H1 (cell line): ENCODE measurements at regions not wholly inside any gene's neighbourhood (a gene's known extent, or its start where the extent isn't known, plus 50 kb on each side); places are given as distances from the start of the nearest gene placed in this dataset.

Experiments
- CTCF ChIA-PET: fragments of 300-600 bp; sonication (Branson Sonifier 250); formaldehyde crosslinking; loops from one replicate; lab custom pipeline; 2021; ENCODE audit not compliant: partially characterized antibody; lab: Charles Lee
- POLR2A ChIA-PET: fragments of 300-600 bp; sonication (Branson Sonifier 250); formaldehyde crosslinking; loops from one replicate; lab custom pipeline; 2021; ENCODE audit warnings: inconsistent platforms; ENCODE audit not compliant: partially characterized antibody; lab: Charles Lee
- DNase-seq, 2 experiments: peaks; one replicate each; pipeline versions ENCODE4 v3.0.0 to v3.0.0-alpha.2; 2010 to 2022; ENCODE audit warnings: low spot score in 2 of 2, low read depth in 1 of 2, mixed read lengths in 1 of 2
- FAIRE-seq: peaks from 2 replicates; lab custom pipeline; 2011; peaks lifted over from hg19 to GRCh38; lab: Jason Lieb, UNC
- H2AFZ ChIP-seq: 2 replicates; pipeline ENCODE4 v1.8.1; 2012; ENCODE audit warnings: low read length, inconsistent platforms
- H2AK5ac ChIP-seq: 2 replicates; pipeline ENCODE4 v1.6.1; 2013; ENCODE audit warnings: low read depth, low read length
- H2BK120ac ChIP-seq: replicated peaks from 2 replicates; pipeline ENCODE3; 2013; ENCODE audit warnings: low read depth, low read length, inconsistent platforms
- H2BK12ac ChIP-seq: 2 replicates; pipeline ENCODE4 v1.6.1; 2013; ENCODE audit warnings: low read depth, low read length
- H2BK15ac ChIP-seq: 2 replicates; pipeline ENCODE4 v1.6.1; 2013; ENCODE audit warnings: low read length
- H2BK20ac ChIP-seq: 2 replicates; pipeline ENCODE4 v1.6.1; 2013; ENCODE audit warnings: low read length
- H2BK5ac ChIP-seq: 2 replicates; pipeline ENCODE4 v1.6.1; 2013; ENCODE audit warnings: low read depth, low read length
- H3K14ac ChIP-seq: 2 replicates; pipeline ENCODE4 v1.6.1; 2013; ENCODE audit warnings: inconsistent platforms; ENCODE audit not compliant: insufficient read length
- H3K18ac ChIP-seq: 2 replicates; pipeline ENCODE4 v1.6.1; 2013; ENCODE audit warnings: low read length; ENCODE audit errors: extremely low read depth
- H3K23ac ChIP-seq: 2 replicates; pipeline ENCODE4 v1.6.1; 2013; ENCODE audit warnings: inconsistent platforms; ENCODE audit not compliant: insufficient read length
- H3K23me2 ChIP-seq: 2 replicates; pipeline ENCODE4 v1.6.1; 2013; ENCODE audit warnings: low read depth, low read length
- H3K27ac ChIP-seq: 2 replicates; pipeline ENCODE4 v1.6.1; 2011; ENCODE audit warnings: low read depth, low read length, inconsistent platforms
- H3K27me3 ChIP-seq, 4 experiments: replicated peaks in 1 of 4; 1 replicate in 1 of 4; 2 replicates in 3 of 4; pipeline versions ENCODE4 v1.6.1 to v1.8.1; 2011 to 2013; ENCODE audit warnings: low read length in 3 of 4, mild to moderate bottlenecking in 3 of 4, inconsistent platforms in 2 of 4, mixed read lengths in 2 of 4, moderate library complexity in 1 of 4; ENCODE audit not compliant: control insufficient read depth in 3 of 4, insufficient read depth in 3 of 4; ENCODE audit errors: extremely low read depth in 1 of 4
- H3K36me3 ChIP-seq, 4 experiments: 2 replicates each; pipeline versions ENCODE4 v1.6.1 to v1.8.1; 2011 to 2013; ENCODE audit warnings: mild to moderate bottlenecking in 4 of 4, low read length in 3 of 4, moderate library complexity in 2 of 4, control low read depth in 1 of 4, inconsistent platforms in 1 of 4; ENCODE audit not compliant: insufficient read depth in 4 of 4, control insufficient read depth in 2 of 4
- H3K4ac ChIP-seq: replicated peaks from 2 replicates; pipeline ENCODE3; 2013; ENCODE audit warnings: low read length, low read depth, mixed read lengths, inconsistent platforms; ENCODE audit not compliant: insufficient read length
- H3K4me1 ChIP-seq, 4 experiments: replicated peaks in 1 of 4; 1 replicate in 1 of 4; 2 replicates in 3 of 4; pipeline versions ENCODE4 v1.6.1 to v1.8.1; 2011 to 2013; ENCODE audit warnings: low read length in 3 of 4, inconsistent platforms in 2 of 4, mixed read lengths in 1 of 4; ENCODE audit not compliant: insufficient read depth in 4 of 4, control insufficient read depth in 3 of 4
- H3K4me2 ChIP-seq, 2 experiments: 2 replicates each; pipeline versions ENCODE4 v1.6.1 to v1.8.1; 2011 to 2013; ENCODE audit warnings: low read depth in 2 of 2, low read length in 2 of 2, control low read depth in 1 of 2, inconsistent platforms in 1 of 2, mild to moderate bottlenecking in 1 of 2; ENCODE audit not compliant: insufficient read depth in 1 of 2
- H3K4me3 ChIP-seq, 4 experiments: fragments of 200-600, 300-600 bp in 1 of 4; sonication (generic), shearing (Covaris generic), sonication (Bioruptor Twin) in 1 of 4; 2 replicates each; pipeline versions ENCODE4 v1.5.1 to v1.8.1; 2011 to 2016; ENCODE audit warnings: low read length in 4 of 4, low read depth in 3 of 4, control low read depth in 2 of 4, inconsistent platforms in 2 of 4, mild to moderate bottlenecking in 2 of 4, mixed read lengths in 1 of 4, moderate library complexity in 1 of 4; ENCODE audit not compliant: insufficient read depth in 2 of 4; ENCODE audit errors: extremely low read depth in 1 of 4
- H3K56ac ChIP-seq: replicated peaks from 2 replicates; pipeline ENCODE3; 2013; ENCODE audit warnings: low read depth, mild to moderate bottlenecking, mixed read lengths, low read length, inconsistent platforms; ENCODE audit not compliant: insufficient read length
- H3K79me1 ChIP-seq: 2 replicates; pipeline ENCODE4 v1.6.1; 2013; ENCODE audit warnings: low read depth, low read length, control low read depth
- H3K79me2 ChIP-seq, 2 experiments: 2 replicates each; pipeline versions ENCODE4 v1.6.1 to v1.8.1; 2012 to 2013; ENCODE audit warnings: low read length in 2 of 2, mild to moderate bottlenecking in 2 of 2, inconsistent platforms in 1 of 2; ENCODE audit not compliant: insufficient read depth in 2 of 2, control insufficient read depth in 1 of 2
- H3K9ac ChIP-seq, 4 experiments: replicated peaks in 1 of 4; 1 replicate in 1 of 4; 2 replicates in 3 of 4; pipeline versions ENCODE4 v1.6.1 to v1.8.1; 2011 to 2013; ENCODE audit warnings: low read depth in 3 of 4, low read length in 3 of 4, control low read depth in 2 of 4, mild to moderate bottlenecking in 2 of 4, moderate library complexity in 2 of 4, inconsistent platforms in 1 of 4; ENCODE audit errors: extremely low read depth in 1 of 4
- H3K9me3 ChIP-seq, 2 experiments: 2 replicates each; pipeline versions ENCODE4 v1.6.1 to v1.8.1; 2012 to 2013; ENCODE audit warnings: mild to moderate bottlenecking in 2 of 2, moderate library complexity in 2 of 2, control low read depth in 1 of 2, inconsistent platforms in 1 of 2, low read depth in 1 of 2, low read length in 1 of 2, mixed read lengths in 1 of 2; ENCODE audit not compliant: insufficient read depth in 2 of 2
- H4K20me1 ChIP-seq, 2 experiments: replicated peaks in 1 of 2; 2 replicates each; pipeline versions ENCODE3 to v1.8.1; 2011 to 2013; ENCODE audit warnings: inconsistent platforms in 2 of 2, low read length in 2 of 2, mild to moderate bottlenecking in 1 of 2; ENCODE audit not compliant: insufficient read depth in 2 of 2, control insufficient read depth in 1 of 2
- H4K5ac ChIP-seq: 2 replicates; pipeline ENCODE4 v1.6.1; 2013; ENCODE audit warnings: low read length, low read depth, mixed read lengths, inconsistent platforms; ENCODE audit not compliant: insufficient read length
- H4K8ac ChIP-seq: 2 replicates; pipeline ENCODE4 v1.8.0; 2013; ENCODE audit warnings: mild to moderate bottlenecking, moderate library complexity, low read length, inconsistent platforms; ENCODE audit not compliant: insufficient read depth; ENCODE audit errors: extremely low read depth
- H4K91ac ChIP-seq: replicated peaks from 2 replicates; pipeline ENCODE3; 2013; ENCODE audit warnings: low read length, mixed read lengths, inconsistent platforms; ENCODE audit not compliant: insufficient read length
- ASH2L ChIP-seq: fragments of 200-600, 300-600 bp; sonication (generic); IDR thresholded peaks from one replicate; pipeline ENCODE4 v1.7.1; 2017; ENCODE audit warnings: low read length
- CBX8 ChIP-seq: fragments of 300-800, 300-1000 bp; sonication (generic); IDR thresholded peaks from 2 replicates; pipeline ENCODE4 v1.7.1; 2016; ENCODE audit warnings: low read depth, low read length, borderline replicate concordance
- CREB1 ChIP-seq: IDR thresholded peaks from 2 replicates; pipeline ENCODE4 v1.6.1; 2012; ENCODE audit warnings: inconsistent platforms
- GABPA ChIP-seq: IDR thresholded peaks from 2 replicates; pipeline ENCODE4 v1.6.1; 2011; ENCODE audit warnings: mild to moderate bottlenecking, low read length, moderate library complexity, borderline replicate concordance; ENCODE audit not compliant: insufficient read depth
- GTF2F1 ChIP-seq: IDR thresholded peaks from 2 replicates; pipeline ENCODE4 v1.6.1; 2012; ENCODE audit warnings: low read depth, low read length, improper control_type of control experiment, borderline replicate concordance
- NRF1 ChIP-seq: IDR thresholded peaks from 2 replicates; pipeline ENCODE4 v1.6.1; 2011; ENCODE audit warnings: mild to moderate bottlenecking, low read depth, low read length, improper control_type of control experiment
- PHF8 ChIP-seq: fragments of 200-600 bp; sonication (generic); conservative IDR thresholded peaks from 2 replicates; pipeline ENCODE4 v1.7.1; 2012; ENCODE audit warnings: low read depth, mild to moderate bottlenecking, inconsistent platforms, low read length, moderate library complexity
- SIRT6 ChIP-seq: IDR thresholded peaks from one replicate; pipeline ENCODE4 v1.7.1; 2012; ENCODE audit warnings: low read length, inconsistent platforms
- SP1 ChIP-seq: IDR thresholded peaks from 2 replicates; pipeline ENCODE4 v1.6.1; 2011; ENCODE audit warnings: low read depth, low read length
- TAF1 ChIP-seq: IDR thresholded peaks from 2 replicates; pipeline ENCODE4 v1.6.1; 2011; ENCODE audit warnings: mild to moderate bottlenecking, low read depth, low read length
- TEAD4 ChIP-seq: IDR thresholded peaks from 2 replicates; pipeline ENCODE4 v1.6.1; 2012; ENCODE audit warnings: low read depth, low read length, inconsistent platforms, mixed read lengths
- WGBS, 2 experiments: shearing (Covaris generic) in 1 of 2; methylation state at CpG; one replicate each; pipeline versions ENCODE4 v1.1.6 to v1.1.7; 2013 to 2015; ENCODE audit warnings: low lambda C conversion rate in 2 of 2, mixed read lengths in 2 of 2, inconsistent platforms in 1 of 2, low coverage in 1 of 2, missing lambda C conversion rate in 1 of 2; ENCODE audit not compliant: insufficient replicate concordance in 2 of 2, insufficient coverage in 1 of 2, insufficient read length in 1 of 2; ENCODE audit errors: extremely low coverage in 1 of 2, missing lambda C conversion rate in 1 of 2; 5-methylcytosine and 5-hydroxymethylcytosine counted together

- Histone ChIP-seq H3K4me3 (no peak overlapping the region), H3K14ac (no peak overlapping the region), H3K56ac (no peak overlapping the region), H3K4me1 (peaks cover 0 to 6% (median 0%) of the 10 kb centered on the region in 4 experiments; a peak in 3 of 7 replicates), H2BK12ac (no peak overlapping the region), H2BK20ac (no peak overlapping the region), H3K79me2 (no peaks in the 10 kb centered on the region), H3K36me3 (no peaks in the 10 kb centered on the region), H3K9ac (no peak overlapping the region), H2AFZ (no peak overlapping the region), H3K23ac (no peak overlapping the region), H2BK15ac (no peak overlapping the region), H2AK5ac (no peak overlapping the region), H2BK120ac (no peak overlapping the region), H4K8ac (no peak overlapping the region), H3K79me1 (no peaks in the 10 kb centered on the region), H4K91ac (no peak overlapping the region), H3K9me3 (peaks cover 2 to 6% of the 10 kb centered on the region in 2 experiments; a peak in 2 of 4 replicates), H3K18ac (no peak overlapping the region), H4K20me1 (no peaks in the 10 kb centered on the region), H3K23me2 (no peaks in the 10 kb centered on the region), H2BK5ac (no peak overlapping the region), H3K27ac (no peak overlapping the region), H3K4me2 (no peak overlapping the region), H4K5ac (no peak overlapping the region), H3K4ac (no peak overlapping the region), H3K27me3 (no peaks in the 10 kb centered on the region)
- FAIRE-seq = no peak
- POLR2A ChIA-PET = no interaction called here
- CTCF ChIA-PET = interaction anchor here (0.6 to 2.1 kb wide), 4 partner anchors 15 to 1096 kb away, joined by 3 to 11 read pairs (median 4); no protein-coding TSS in a partner anchor
- WGBS, 2 experiments = 84% methylated on average over 3 of the region's 3 CpGs; no CpG with 5 or more reads in 1 of the 2 experiments
- DNase-seq = no peak
- no peak for TF ChIP-seq CREB1
- TF ChIP-seq TEAD4 = no peak
- TF ChIP-seq GABPA = no peak
- no peak for TF ChIP-seq CBX8
- no peak for TF ChIP-seq NRF1
- TF ChIP-seq SP1 = no peak
- no peak for TF ChIP-seq ASH2L
- TF ChIP-seq GTF2F1 = no peak
- TF ChIP-seq PHF8 = no peak
- no peak for TF ChIP-seq SIRT6
- no peak for TF ChIP-seq TAF1
These were observed 68.0 kb upstream of the NKD1 start for GRCh38 chr16:50480206-50480605.
